SK-N-MC (cell line): ENCODE measurements at regions not wholly inside any gene's neighbourhood (a gene's known extent, or its start where the extent isn't known, plus 50 kb on each side); places are given as distances from the start of the nearest gene placed in this dataset.

Experiments
- EZH2 ChIP-seq: fragments of 200-600 bp; sonication (generic); IDR thresholded peaks from one replicate; pipeline ENCODE4 v1.6.1; 2017; ENCODE audit warnings: antibody characterized with exemption
- FOXP2 ChIP-seq: optimal IDR thresholded peaks from 2 replicates; pipeline ENCODE3; 2011; ENCODE audit warnings: mild to moderate bottlenecking, moderate library complexity; ENCODE audit not compliant: insufficient read depth; ENCODE audit errors: extremely low read length, control extremely low read depth
- POLR2AphosphoS5 ChIP-seq: IDR thresholded peaks from 2 replicates; pipeline ENCODE4 v1.6.1; 2012; ENCODE audit warnings: mild to moderate bottlenecking, low read depth, low read length, borderline replicate concordance

GRCh38 chr3:148082506-148083280 is 615.0 kb upstream of the AGTR1 start:
- TF ChIP-seq POLR2AphosphoS5 (no peak), EZH2 (no peak), FOXP2 (no peak)
